ENCODE measurements at regions not wholly inside any gene's neighbourhood (a gene's known extent, or its start where the extent isn't known, plus 50 kb on each side); places are given as distances from the start of the nearest gene placed in this dataset.

GRCh38 chr1:229817936-229818335 is 191.9 kb downstream of the URB2 start:
- TF ChIP-seq ATF3 (IDR thresholded peaks at IDR 0.05; ENCODE audit: insufficient read depth, low read depth, low read length), result no peak
- TF ChIP-seq TAF1 (IDR thresholded peaks at IDR 0.05; ENCODE audit: low read depth, low read length), result no peak
- TF ChIP-seq CTCF (IDR thresholded peaks at IDR 0.05; ENCODE audit: control extremely low read depth in 1 of 3, insufficient read depth in 1 of 3, low read depth in 1 of 3, low read length in 3 of 3), result no peak
- no peak for TF ChIP-seq JUND (IDR thresholded peaks at IDR 0.05; ENCODE audit: low read length)
- TF ChIP-seq SIX5 (IDR thresholded peaks at IDR 0.05; ENCODE audit: low read depth, low read length), result no peak
- no peak for TF ChIP-seq POLR2AphosphoS5 (IDR thresholded peaks at IDR 0.05; ENCODE audit: low read depth, low read length)
- TF ChIP-seq EP300 (IDR thresholded peaks at IDR 0.05; ENCODE audit: borderline replicate concordance in 1 of 2, low read depth in 2 of 2, low read length in 2 of 2), result no peak
- TF ChIP-seq CEBPB (IDR thresholded peaks at IDR 0.05; ENCODE audit: low read depth, low read length), result no peak
- TF ChIP-seq KDM1A (IDR thresholded peaks at IDR 0.05; ENCODE audit: borderline replicate concordance, low read length), result no peak
- TF ChIP-seq EZH2 (IDR thresholded peaks at IDR 0.05; ENCODE audit: low read depth, low read length, severe bottlenecking), result no peak
- no peak for TF ChIP-seq RXRA (IDR thresholded peaks at IDR 0.05; ENCODE audit: insufficient read depth, low read depth, low read length)
- TF ChIP-seq SP1 (IDR thresholded peaks at IDR 0.05; ENCODE audit: low read depth, low read length), result no peak
